Suprapubic skin (tissue), 3 donors: ENCODE measurements at regions not wholly inside any gene's neighbourhood (a gene's known extent, or its start where the extent isn't known, plus 50 kb on each side); places are given as distances from the start of the nearest gene placed in this dataset.

ENCODE experiments used
- CTCF ChIP-seq, 2 donors: fragments of 200-600 bp in 1 of 2; fragments of 450-650 bp in 1 of 2; sonication (generic) in 1 of 2; IDR thresholded peaks; one replicate each; pipeline ENCODE4 v1.5.1; 2016 to 2019; ENCODE audit warnings: antibody characterized with exemption in 2 of 2, mild to moderate bottlenecking in 1 of 2, moderate library complexity in 1 of 2
- POLR2AphosphoS5 ChIP-seq, 3 donors: sonication (generic); formaldehyde crosslinking; IDR thresholded peaks; one replicate each; pipeline ENCODE4 v1.6.1; 2017; ENCODE audit warnings: antibody characterized with exemption in 3 of 3

- TF ChIP-seq CTCF (IDR thresholded peaks at IDR 0.05), result no peak
- TF ChIP-seq POLR2AphosphoS5 (IDR thresholded peaks at IDR 0.05), result no peak
These were observed 174.5 kb upstream of the MXRA5 start for GRCh38 chrX:3520982-3521381.
